Endothelial cell of hepatic sinusoid (primary cell): ENCODE measurements at regions not wholly inside any gene's neighbourhood (a gene's known extent, or its start where the extent isn't known, plus 50 kb on each side); places are given as distances from the start of the nearest gene placed in this dataset.
"Not testable (repeated sequence)": the region's sequence is repeated elsewhere in the genome, so short reads cannot be mapped to it uniquely, and the experiment has no call there.

Source experiments
- in situ Hi-C: cut with HindIII; loops from 2 replicates; pipeline ENCODE4 v1.10.0; 2017; ENCODE audit warnings: low sequenced_read_pairs

- in situ Hi-C loops: no loop called here
Measured at GRCh38 chr7:125184801-125185200, 255.2 kb upstream of the POT1 start.

GRCh38 chr7:125181569-125182267 is 252.1 kb upstream of the POT1 start:
- in situ Hi-C loops: not testable (repeated sequence)

GRCh38 chr7:125173571-125173970 is 243.9 kb upstream of the POT1 start:
- in situ Hi-C loops: no loop called here

- in situ Hi-C loops: no loop called here
Measured at GRCh38 chr7:125169088-125169487, 239.5 kb upstream of the POT1 start.

- in situ Hi-C loops: no loop called here
Measured at GRCh38 chr7:125154930-125155329, 225.3 kb upstream of the POT1 start.

- in situ Hi-C loops: no loop called here
Measured at GRCh38 chr7:125149151-125149550, 219.5 kb upstream of the POT1 start.

- in situ Hi-C loops: no loop called here
Measured at GRCh38 chr7:125147047-125147446, 217.4 kb upstream of the POT1 start.

- in situ Hi-C loops: no loop called here
Measured at GRCh38 chr7:125136755-125137532, 207.3 kb upstream of the POT1 start.

GRCh38 chr7:125136341-125136740 is 206.7 kb upstream of the POT1 start:
- in situ Hi-C loops: no loop called here

GRCh38 chr7:125130173-125130572 is 200.5 kb upstream of the POT1 start:
- in situ Hi-C loops: no loop called here

- in situ Hi-C loops: no loop called here
Measured at GRCh38 chr7:125127304-125127703, 197.7 kb upstream of the POT1 start.

- in situ Hi-C loops: no loop called here
Measured at GRCh38 chr7:125126376-125126775, 196.8 kb upstream of the POT1 start.

GRCh38 chr7:125125315-125125714 is 195.7 kb upstream of the POT1 start:
- in situ Hi-C loops: no loop called here

GRCh38 chr7:125122173-125122572 is 192.5 kb upstream of the POT1 start:
- in situ Hi-C loops: no loop called here

- in situ Hi-C loops: no loop called here
Measured at GRCh38 chr7:125119559-125120115, 190.0 kb upstream of the POT1 start.

GRCh38 chr7:125118444-125118843 is 188.8 kb upstream of the POT1 start:
- in situ Hi-C loops: no loop called here

GRCh38 chr7:125112850-125113249 is 183.2 kb upstream of the POT1 start:
- in situ Hi-C loops: no loop called here

GRCh38 chr7:125099519-125099918 is 169.9 kb upstream of the POT1 start:
- in situ Hi-C loops: no loop called here

- in situ Hi-C loops: no loop called here
Measured at GRCh38 chr7:125098377-125098970, 168.8 kb upstream of the POT1 start.

- in situ Hi-C loops: no loop called here
Measured at GRCh38 chr7:125090596-125090995, 161.0 kb upstream of the POT1 start.

- in situ Hi-C loops: no loop called here
Measured at GRCh38 chr7:125089171-125089570, 159.5 kb upstream of the POT1 start.

GRCh38 chr7:125088555-125088954 is 158.9 kb upstream of the POT1 start:
- in situ Hi-C loops: no loop called here
